HG03108 (cell line): ENCODE measurements at regions not wholly inside any gene's neighbourhood (a gene's known extent, or its start where the extent isn't known, plus 50 kb on each side); places are given as distances from the start of the nearest gene placed in this dataset.

Source experiments
- ATAC-seq: cut with Tn5 transposase; IDR thresholded peaks from one replicate; pipeline ENCODE4 v1.9.1; 2021; ENCODE audit warnings: moderate library complexity; ENCODE audit not compliant: unreplicated experiment

DNA sequence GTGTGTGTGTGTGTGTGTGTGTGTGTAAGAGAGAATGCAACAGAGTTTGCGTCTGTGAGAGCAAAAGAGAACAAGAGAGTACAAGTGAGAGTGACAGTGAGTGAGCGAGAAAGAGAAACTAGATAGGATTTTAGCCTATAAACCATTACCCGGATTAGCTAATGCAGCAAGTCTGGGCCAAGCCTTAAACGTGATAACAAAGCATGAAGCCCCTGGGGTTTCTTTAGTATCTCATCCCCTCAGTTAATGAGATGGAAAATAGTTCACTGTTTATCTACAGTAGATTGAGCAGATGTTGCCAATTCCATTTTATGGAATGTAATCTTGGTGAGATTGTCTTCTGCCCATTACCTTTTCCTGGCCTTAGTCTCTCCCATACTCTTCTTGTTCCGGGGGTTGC, 114.5 kb downstream of the MAT2B start:
- no peak for ATAC-seq

DNA sequence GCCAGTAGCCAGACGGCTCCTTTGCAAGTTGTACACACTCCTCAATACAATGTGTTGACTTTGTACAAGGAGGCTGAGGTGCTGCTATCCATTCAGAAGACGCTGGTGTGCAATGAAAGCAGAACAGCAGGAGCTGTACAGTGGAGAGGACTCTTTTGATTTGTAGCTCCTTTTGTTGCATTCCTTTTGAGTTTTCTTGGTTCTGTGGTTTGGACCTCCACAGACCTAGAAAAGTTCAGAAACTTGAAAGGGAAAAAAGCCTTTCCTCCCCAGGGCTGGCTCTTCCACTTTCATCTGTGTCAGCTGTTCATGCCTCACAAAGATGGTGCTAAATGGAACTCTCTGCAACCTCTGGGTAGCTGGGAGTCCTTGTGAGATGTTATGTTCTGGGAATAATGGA, 117.4 kb downstream of the MAT2B start:
- no peak for ATAC-seq

DNA sequence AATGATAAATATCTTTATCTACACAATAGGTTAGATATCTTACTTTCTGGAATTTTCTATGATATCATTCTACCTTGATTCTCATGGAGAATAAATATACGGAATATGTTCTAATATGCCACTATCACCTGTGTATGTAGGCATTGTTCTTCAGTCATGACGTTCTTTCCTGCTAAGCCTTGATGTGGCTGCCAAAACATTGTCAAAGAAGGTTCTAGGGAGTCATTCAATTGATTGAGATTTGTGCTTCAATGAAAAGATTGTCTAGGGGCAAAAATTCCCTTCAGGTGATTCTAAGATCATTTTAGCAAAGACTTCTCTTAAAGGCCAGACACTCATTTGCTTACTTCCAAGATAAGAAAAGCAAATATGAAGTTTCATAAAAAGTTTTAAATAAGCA, 118.1 kb downstream of the MAT2B start:
- ATAC-seq, result no peak

DNA sequence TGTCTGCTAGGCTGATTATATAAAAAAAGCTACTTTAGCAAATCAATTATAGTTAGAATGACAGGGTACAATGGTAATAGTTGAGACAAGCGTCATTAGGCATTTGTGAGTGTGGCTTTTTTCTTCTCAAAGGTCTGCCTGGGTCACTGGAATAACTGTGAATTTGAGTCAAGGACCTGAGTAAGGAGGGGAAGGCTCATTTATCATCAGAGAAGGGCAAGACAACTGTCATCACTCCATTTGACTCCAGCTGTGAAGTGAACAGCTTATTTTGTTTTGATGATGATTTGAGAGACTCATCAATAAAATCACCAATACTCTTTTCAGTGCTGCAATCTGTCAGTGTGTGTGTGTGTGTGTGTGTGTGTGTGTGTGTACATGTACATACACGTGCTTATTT, 118.6 kb downstream of the MAT2B start:
- ATAC-seq, result no peak

DNA sequence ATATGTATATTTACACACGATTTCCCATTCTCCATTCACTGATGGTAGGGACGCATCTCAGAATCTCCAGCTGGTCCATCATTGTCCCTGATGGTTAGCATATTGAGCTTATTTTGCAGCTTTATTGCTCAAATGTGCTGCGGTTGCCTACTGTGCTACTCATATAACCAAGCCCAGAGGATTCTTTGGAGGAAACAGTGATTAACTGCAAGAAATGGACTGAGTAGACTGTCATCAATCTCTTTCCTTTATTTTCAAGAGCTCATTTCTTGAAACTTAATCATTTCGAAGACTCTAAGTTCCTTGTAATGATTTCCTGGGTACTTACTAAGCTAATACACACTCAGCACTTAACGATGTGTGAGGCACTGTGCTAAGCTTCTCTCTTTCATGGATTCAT, 119.0 kb downstream of the MAT2B start:
- no peak for ATAC-seq

DNA sequence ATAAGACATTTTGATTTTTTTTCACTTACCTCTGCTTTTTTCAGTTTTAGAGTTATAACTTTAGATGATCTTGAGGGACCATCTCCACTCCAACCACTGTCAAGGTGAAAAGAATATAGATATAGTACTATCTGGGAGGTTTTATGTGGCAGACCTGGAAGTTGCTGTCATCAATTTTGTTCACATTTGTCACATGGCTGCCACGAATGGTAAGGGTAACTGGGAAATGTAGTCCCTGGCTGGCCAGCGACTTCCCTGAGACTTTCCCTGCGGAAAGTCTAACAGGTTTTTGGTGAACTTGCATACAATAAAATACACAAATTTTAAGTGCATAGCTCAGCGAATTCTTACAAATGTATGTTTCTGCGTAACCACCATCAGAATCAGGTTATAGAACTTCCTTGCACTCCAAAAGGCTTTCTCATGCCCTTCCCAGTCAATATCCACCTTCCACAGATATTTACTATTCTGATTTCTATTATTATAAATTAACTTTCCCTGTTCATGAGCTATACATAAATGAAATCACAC, 121.5 kb downstream of the MAT2B start:
- no peak for ATAC-seq

DNA sequence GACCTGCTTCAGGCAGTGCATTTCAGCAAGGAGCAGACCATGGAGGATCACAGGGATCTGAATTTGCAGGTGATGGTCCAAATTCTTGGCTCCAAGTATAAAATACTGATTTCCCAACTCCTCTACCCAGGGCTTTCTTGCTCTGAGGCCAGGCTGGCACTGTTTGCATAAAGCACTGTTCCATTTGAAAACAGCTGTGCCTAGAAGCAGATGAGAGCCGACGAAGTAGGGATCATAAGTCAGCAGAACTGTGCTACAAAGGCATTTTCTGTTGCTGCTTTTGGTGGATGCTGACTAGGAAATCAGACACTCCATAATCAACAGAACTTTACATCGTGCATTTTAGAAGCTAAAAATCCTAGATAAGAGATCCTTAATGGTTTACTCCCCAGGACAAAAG, 126.4 kb downstream of the MAT2B start:
- ATAC-seq, result no peak

DNA sequence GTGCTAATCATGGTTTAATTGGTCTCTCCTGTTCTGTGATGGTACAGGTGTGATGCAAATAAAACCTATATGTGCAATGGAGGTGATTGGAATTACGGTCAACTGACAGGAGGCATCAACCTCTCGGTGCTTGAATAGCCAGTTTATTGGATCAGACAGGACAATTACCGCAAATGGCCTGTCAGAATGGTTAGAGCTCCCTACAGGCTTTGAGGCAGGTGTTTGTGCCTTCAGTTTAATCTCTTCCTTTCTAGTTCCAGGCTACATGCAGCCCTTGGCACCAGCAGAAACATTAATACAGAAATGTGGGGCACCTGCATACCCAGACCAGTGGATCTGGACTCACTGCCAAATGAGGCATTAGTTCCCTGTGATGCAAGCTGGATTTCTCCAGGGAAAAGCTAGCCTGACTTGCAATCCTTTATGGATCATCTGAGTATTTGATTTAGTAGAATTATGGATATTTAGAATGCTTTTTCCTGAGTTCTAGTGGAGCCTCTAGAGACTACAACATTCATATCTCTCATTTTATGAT, 128.6 kb downstream of the MAT2B start:
- ATAC-seq, result no peak

DNA sequence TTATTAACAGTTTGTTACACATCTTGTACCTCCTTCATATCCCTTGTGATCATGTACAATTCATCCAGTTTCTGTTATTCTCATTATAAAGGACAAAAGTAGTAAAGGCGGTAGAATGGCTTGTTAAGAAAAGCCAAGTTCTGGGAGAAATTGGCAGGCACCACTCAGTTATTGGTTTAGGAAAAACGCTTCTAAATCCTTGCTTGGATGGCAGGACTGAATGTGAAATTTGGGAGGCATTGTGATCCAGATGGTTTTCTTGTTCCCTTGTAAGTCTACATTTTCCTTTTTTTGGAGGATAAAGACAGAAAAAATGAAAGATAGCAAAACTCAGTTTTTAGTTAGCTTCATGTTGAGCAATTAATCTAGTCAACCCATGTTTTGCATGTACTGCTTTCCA, 130.2 kb downstream of the MAT2B start:
- no peak for ATAC-seq

DNA sequence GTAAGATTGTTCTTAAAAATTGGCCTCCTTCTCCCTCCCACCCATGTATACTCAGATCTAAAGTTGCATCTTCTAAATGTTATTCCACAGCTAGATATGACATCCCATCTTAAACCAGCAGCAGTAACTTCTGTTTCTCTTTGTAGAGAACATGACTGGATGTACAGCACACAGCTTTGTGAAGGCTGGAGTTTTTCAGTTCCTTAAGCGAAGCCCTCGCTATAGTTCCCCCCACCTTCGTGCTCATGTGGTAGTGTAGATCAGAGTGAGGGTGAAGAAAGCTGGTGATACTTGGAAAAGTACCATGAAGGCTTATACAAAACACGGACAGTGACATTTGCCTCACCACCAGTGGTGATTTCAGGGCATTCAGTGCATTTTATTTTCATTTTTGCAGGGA, 137.5 kb downstream of the MAT2B start:
- ATAC-seq, result no peak

DNA sequence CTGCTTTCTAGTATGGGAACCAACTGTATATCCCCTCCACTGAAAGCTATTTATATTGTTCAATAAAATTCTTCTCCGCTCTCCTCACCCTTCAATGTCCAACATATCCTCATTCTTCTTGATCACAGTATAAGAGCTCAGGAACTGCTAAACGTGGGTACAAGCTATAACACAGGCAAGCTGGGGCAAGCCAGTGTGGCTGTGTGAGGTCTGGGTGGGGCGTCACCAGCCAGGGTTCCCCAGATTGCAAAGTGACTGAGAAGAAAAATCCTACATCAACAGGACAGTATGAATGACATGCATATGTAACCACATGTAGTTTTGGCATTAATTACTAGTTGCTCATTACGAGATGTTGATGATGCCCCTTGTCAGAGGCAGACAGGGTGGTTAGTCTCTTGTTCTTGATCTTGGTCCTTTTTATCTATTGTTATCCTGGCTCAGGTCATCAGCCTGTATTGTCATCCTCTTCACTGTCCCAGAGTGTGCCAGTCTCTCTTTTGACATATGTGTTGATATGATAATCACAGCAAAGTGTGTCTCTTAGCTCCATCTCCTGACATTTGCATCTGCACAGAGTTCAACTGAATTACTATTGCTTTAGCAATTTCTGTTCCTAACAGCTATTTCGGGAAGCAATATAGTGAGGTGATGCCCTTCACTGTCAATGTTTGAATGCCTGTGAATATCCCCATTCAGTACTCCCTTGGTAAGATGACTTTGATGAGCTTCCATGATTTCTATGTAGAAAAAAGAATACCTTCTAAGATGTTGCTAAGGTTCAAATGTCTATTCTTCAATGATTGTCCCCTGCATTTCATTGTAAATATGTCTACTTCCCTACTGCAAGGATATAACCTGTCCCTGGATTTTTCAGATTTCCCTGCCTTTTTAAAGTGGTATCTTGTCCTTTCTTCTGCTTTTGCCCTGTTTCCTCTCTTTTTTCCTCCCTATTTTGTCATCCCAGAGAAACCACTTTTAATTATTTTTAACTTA, 140.3 kb downstream of the MAT2B start:
- ATAC-seq, result no peak

DNA sequence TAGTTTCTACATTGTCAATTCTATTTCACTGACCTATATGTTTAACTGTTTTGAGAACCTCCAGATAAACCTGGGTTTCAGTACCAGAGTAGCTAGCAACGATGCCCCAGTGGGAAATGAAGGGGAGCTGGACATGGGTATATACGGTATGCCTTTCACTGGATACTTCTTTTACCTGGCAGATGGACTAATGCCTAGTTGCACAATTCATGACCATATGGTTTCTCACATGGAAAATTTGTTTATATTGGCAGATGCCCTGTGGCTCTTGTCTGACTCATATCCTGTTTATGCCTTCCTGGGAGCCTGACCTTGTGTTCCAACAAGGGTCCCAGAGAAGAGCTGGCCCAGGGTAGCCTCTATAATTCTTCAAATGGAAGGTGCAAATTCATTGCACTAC, 144.1 kb downstream of the MAT2B start:
- ATAC-seq, result no peak

DNA sequence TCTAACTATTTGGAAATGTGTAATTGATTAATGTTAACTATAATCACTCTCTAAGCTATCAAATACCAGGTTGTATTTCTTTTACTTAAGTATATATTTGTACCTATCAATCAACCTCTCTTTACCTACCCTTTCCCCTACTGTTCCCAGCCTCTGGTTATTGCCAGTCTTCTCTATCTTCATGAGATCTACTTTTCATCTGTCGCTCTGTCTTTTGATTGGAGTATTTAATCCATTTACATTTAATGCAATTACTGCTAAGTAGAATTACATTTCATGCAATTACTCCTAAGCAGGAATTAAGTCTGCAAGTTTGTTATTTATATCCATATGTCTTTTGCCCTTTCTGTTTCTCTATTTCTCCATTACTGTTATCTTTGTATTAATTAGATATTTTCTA, 148.1 kb downstream of the MAT2B start:
- no peak for ATAC-seq

DNA sequence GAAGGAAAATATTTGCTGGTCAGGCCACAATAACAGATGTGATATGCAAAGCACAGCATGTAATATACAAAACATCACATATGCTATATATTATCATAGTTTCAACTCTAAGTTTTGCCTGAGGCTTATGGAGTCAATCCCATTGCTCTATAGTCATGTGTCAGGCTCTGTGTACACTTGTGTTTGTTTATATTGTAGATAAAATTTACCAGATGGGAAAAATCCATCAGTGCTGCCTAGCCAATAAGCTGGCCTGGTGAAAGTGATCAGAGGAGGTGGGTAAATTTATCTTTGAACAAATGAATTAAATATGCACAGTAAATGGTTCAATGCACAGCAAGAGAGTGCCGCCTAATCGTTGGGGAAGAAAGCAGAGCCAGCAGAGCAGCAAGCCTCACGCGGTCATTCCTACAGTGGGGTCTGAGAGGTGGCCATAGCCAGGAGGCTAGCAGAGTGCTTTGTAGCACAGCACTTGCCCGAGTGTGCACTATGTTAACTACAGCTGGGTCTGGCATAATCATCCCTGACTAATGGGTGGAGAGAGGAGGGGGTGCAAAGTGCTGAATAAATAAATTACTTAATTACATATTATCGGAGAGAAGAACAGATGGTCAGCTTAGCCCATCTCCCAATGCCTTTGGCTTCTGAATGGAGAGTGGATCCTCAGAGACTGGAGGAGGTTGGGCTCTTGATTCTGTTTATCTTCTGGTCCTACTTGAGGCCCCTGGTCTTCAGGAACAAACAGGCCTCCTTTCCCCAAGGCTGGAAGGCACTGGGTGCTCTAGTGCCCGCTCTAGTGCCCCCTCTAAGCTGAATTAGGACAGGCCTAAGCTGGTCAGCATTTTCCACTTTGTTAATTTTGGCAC, 153.5 kb downstream of the MAT2B start:
- no peak for ATAC-seq

DNA sequence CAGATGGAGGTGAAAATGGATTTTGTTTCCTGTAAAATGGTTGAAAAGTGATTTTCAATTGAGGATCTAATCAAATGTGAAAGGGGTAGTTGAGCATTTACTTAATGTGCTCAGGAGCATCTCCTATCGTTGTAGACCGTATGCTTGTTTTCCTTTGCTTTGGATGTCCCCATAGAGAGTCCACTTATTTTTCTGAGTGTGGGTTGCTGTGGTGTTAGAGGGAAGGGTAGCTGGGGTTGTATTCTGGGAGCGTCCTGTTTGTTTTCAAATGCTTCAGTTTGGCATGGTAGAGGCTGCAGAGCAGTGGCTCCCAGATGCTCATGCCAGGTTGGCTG, 154.1 kb downstream of the MAT2B start:
- ATAC-seq, result no peak

DNA sequence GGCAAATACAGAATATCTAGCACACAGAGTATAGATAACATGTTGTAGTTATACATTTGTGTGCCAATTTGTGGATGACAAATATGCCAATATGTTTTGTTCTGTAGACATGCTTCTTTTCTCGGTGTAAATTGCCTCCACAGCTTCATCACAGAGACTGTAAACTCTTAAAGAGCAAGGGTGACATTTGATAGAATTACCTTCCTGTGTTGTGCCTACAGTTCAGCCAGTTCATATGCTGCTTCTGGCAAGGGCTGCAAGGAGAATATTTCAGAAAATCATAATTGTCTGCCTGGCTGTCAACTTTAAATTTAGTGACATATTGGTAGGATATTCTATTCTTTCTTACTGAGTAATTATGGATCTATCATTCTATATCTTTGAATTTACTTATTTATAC, 155.1 kb downstream of the MAT2B start:
- ATAC-seq, result no peak

DNA sequence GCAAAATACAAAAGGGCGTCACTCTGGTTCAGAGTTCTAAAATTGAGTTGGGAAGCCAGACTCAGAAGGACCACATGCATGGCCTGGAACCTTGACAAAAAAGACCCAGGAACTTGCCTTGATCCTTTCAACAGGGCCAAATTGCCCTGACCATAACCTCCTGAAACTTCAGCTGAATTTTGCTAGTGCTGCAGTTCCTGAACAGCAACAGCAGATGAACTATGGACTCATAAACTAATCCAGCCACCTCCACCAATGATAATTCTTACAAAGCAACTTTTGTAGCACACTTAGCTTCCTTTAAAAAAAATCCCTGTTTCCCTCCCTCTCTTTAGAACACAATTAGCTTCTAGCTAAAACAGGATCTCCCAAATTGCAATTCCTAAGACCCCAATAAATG, 155.9 kb downstream of the MAT2B start:
- ATAC-seq, result no peak

DNA sequence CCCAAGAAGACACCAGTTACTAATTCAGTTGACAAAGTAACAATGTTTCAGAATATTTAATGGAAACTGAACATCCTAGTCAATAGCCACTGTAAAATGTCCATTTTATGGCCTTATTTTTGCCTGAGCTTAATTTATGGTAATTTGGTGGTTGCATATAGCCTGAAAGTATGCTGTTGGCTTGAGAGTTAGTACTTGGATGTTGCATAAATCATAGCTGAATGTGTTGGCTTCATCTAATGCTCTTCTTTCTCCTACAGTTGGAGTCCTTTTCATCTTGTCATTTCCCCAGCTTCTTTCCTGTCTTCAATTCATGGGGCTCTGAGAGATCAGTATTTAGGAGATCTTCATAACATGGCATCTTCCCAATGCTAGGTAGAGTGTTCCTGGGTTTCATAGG, 164.6 kb downstream of the MAT2B start:
- ATAC-seq, result no peak

DNA sequence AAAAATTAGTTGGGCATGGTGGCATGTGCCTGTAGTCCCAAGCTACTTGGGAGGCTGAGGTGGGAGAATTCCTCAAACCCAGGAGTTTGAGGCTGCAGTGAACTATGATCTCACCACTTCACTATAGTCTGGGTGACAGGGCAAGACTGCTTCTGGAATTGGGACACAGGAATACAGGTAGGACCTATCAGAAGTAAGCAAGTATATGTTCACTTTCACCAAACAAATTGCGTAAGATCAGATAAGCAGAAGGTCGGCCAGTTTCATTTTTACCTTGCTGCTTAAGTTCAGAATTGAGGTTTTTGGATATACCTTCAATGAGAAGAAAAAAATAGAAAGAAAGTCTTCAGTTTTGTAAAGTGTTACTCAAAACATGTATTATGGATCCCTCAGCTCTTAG, 171.7 kb downstream of the MAT2B start:
- ATAC-seq, result no peak

DNA sequence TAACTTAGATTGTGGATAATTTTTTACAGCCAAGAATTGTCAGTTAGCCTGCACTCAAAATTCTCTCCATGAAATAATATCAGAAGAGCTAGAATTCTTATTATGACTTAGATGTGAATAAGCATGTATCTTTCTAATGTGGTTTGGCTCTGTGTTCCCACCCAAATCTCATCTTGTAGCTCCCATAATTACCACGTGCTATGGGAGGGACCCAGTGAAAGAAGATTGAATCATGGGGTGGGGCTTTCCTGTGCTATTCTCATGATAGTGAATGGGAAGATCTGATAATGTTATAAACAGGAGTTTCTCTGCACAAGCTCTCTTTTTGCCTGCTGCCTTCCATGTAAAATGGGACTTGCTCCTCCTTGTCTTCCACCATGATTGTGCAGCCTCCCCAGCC, 176.8 kb downstream of the MAT2B start:
- ATAC-seq, result no peak

DNA sequence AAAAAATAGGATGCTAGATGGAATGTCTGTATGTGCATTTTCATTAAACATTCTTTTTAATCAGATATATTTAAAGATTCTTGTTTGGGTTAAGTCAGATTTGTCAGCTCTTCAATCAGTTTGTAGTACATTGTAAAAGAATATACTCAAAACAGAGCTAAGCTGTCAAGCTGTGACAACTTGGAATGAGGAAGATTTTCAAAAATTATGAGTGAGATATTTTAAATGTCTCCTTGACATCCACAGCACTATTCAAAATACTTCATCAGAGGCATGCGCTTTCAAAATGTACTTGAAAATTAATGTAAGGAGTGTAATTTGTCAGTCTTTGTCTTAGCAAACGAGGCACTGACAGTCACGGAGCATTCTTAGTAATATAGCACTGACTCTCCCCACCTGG, 182.0 kb downstream of the MAT2B start:
- ATAC-seq, result no peak

DNA sequence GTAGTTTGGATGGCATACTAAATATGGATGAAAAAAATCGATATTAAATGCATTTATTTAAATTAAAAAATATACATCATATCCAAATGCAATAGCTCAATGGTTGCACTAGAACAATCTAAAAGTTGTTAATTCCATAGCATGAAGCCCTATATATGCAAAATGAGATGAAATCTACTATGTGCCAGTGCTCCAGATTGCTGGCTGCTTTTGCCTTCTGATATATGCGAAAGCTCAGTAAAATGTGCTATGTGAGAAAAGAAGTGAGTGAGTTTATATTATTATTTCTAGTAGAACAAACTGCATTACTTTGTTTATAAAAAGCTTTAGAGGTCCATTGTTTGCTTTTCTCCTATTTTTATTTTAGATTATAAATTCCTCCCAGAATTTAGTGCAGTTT, 186.7 kb downstream of the MAT2B start:
- ATAC-seq, result no peak
